Peyer's patch (tissue), 4 donors: ENCODE measurements at regions not wholly inside any gene's neighbourhood (a gene's known extent, or its start where the extent isn't known, plus 50 kb on each side); places are given as distances from the start of the nearest gene placed in this dataset.

ENCODE experiments used
- POLR2A ChIP-seq, 2 donors: fragments of 450-650 bp; IDR thresholded peaks; one replicate each; pipeline ENCODE4 v1.5.1; 2017; ENCODE audit warnings: antibody characterized with exemption in 2 of 2, mild to moderate bottlenecking in 2 of 2, moderate library complexity in 2 of 2
- TF ChIP-seq, protein P1 (sequence below), 6 experiments: fragments of 450-650 bp in 4 of 6; fragments of 200-600 bp in 2 of 6; sonication (generic) in 1 of 6; IDR thresholded peaks; one replicate each; pipeline ENCODE4 v1.5.1; 2017 to 2019; ENCODE audit warnings: antibody characterized with exemption in 6 of 6, mild to moderate bottlenecking in 3 of 6, moderate library complexity in 1 of 6

DNA sequence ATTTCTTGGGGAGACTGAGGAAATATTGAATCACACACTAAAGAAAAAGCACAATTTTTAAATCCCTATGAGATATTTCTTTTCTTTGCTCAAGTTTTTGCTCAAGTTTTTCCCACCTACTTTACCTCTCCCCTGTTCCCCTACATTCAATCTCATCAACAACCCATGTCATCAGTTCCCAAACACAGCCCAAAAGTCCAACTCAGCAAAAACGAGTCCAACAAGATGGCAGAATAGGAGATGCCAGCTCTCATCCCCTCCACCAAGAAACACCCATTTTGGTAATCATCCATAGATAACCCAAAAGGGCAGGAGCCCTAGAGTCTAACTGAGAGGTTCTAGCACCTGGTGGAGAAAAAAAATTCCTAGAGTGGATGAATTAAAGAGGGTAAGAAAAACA, 152.5 kb upstream of the GHITM start:
- no peak for TF ChIP-seq POLR2A (IDR thresholded peaks at IDR 0.05)
- TF ChIP-seq, protein P1, sequence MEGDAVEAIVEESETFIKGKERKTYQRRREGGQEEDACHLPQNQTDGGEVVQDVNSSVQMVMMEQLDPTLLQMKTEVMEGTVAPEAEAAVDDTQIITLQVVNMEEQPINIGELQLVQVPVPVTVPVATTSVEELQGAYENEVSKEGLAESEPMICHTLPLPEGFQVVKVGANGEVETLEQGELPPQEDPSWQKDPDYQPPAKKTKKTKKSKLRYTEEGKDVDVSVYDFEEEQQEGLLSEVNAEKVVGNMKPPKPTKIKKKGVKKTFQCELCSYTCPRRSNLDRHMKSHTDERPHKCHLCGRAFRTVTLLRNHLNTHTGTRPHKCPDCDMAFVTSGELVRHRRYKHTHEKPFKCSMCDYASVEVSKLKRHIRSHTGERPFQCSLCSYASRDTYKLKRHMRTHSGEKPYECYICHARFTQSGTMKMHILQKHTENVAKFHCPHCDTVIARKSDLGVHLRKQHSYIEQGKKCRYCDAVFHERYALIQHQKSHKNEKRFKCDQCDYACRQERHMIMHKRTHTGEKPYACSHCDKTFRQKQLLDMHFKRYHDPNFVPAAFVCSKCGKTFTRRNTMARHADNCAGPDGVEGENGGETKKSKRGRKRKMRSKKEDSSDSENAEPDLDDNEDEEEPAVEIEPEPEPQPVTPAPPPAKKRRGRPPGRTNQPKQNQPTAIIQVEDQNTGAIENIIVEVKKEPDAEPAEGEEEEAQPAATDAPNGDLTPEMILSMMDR (IDR thresholded peaks at IDR 0.05) = no peak
